ENCODE measurements at regions not wholly inside any gene's neighbourhood (a gene's known extent, or its start where the extent isn't known, plus 50 kb on each side); places are given as distances from the start of the nearest gene placed in this dataset.

- no peak for TF ChIP-seq EP300 (IDR thresholded peaks at IDR 0.05)
- no peak for TF ChIP-seq POLR2AphosphoS5 (IDR thresholded peaks at IDR 0.05)
- TF ChIP-seq POLR2A (IDR thresholded peaks at IDR 0.05): no peak
These were observed 333.9 kb upstream of the CDH11 start for GRCh38 chr16:65455761-65456160.
